ENCODE measurements at regions not wholly inside any gene's neighbourhood (a gene's known extent, or its start where the extent isn't known, plus 50 kb on each side); places are given as distances from the start of the nearest gene placed in this dataset.

GRCh38 chr1:200275415-200275814 is 134.4 kb downstream of the ZNF281 start (continued):
- no peak for TF ChIP-seq ZNF567 (CRISPR knock-in tag; IDR thresholded peaks at IDR 0.05; ENCODE audit: borderline replicate concordance)
- peak; percentile 84 for TF ChIP-seq NCOA2 (CRISPR knock-in tag; IDR thresholded peaks at IDR 0.05)
- TF ChIP-seq MAF1 (CRISPR knock-in tag; IDR thresholded peaks at IDR 0.05; ENCODE audit: borderline replicate concordance), result no peak
- TF ChIP-seq ZNF761 (CRISPR knock-in tag; conservative IDR thresholded peaks at IDR 0.05), result no peak
- TF ChIP-seq RFX5 (IDR thresholded peaks at IDR 0.05; ENCODE audit: low read depth, low read length), result no peak
- no peak for TF ChIP-seq AHR (CRISPR knock-in tag; IDR thresholded peaks at IDR 0.05)
- TF ChIP-seq ZBTB34 (CRISPR knock-in tag; IDR thresholded peaks at IDR 0.05), result no peak
- no peak for TF ChIP-seq ZNF256 (CRISPR knock-in tag; conservative IDR thresholded peaks at IDR 0.05)
- TF ChIP-seq ZNF709 (CRISPR knock-in tag; IDR thresholded peaks at IDR 0.05), result no peak
- TF ChIP-seq SMC3 (IDR thresholded peaks at IDR 0.05; ENCODE audit: low read length), result no peak
- TF ChIP-seq, protein P1, sequence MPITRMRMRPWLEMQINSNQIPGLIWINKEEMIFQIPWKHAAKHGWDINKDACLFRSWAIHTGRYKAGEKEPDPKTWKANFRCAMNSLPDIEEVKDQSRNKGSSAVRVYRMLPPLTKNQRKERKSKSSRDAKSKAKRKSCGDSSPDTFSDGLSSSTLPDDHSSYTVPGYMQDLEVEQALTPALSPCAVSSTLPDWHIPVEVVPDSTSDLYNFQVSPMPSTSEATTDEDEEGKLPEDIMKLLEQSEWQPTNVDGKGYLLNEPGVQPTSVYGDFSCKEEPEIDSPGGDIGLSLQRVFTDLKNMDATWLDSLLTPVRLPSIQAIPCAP (CRISPR knock-in tag; IDR thresholded peaks at IDR 0.05; ENCODE audit: low read depth), result no peak
- TF ChIP-seq TCF7 (IDR thresholded peaks at IDR 0.05; ENCODE audit: low read depth), result peak; percentile 65
- TF ChIP-seq SIX1 (CRISPR knock-in tag; IDR thresholded peaks at IDR 0.05; ENCODE audit: borderline replicate concordance), result no peak
- no peak for TF ChIP-seq SATB2 (CRISPR knock-in tag; IDR thresholded peaks at IDR 0.05)
- no peak for TF ChIP-seq ELF4 (CRISPR knock-in tag; IDR thresholded peaks at IDR 0.05; ENCODE audit: borderline replicate concordance)
- TF ChIP-seq DR1 (CRISPR knock-in tag; IDR thresholded peaks at IDR 0.05), result no peak
- 0 out of 2 replicates have a peak, but pooled peaks have one; percentile 25 for TF ChIP-seq KLF6 (CRISPR knock-in tag; IDR thresholded peaks at IDR 0.05)
- TF ChIP-seq EED (CRISPR knock-in tag; IDR thresholded peaks at IDR 0.05), result no peak
- no peak for TF ChIP-seq ZNF577 (CRISPR knock-in tag; IDR thresholded peaks at IDR 0.05; ENCODE audit: borderline replicate concordance, low read depth)
- TF ChIP-seq ZNF572 (CRISPR knock-in tag; IDR thresholded peaks at IDR 0.05), result no peak
- no peak for TF ChIP-seq YEATS2 (CRISPR knock-in tag; IDR thresholded peaks at IDR 0.05; ENCODE audit: borderline replicate concordance)
- no peak for TF ChIP-seq NFKBIZ (CRISPR knock-in tag; IDR thresholded peaks at IDR 0.05)
- TF ChIP-seq ZBTB4 (CRISPR knock-in tag; IDR thresholded peaks at IDR 0.05; ENCODE audit: borderline replicate concordance), result no peak
- no peak for TF ChIP-seq ZNF773 (CRISPR knock-in tag; IDR thresholded peaks at IDR 0.05; ENCODE audit: borderline replicate concordance)
- no peak for TF ChIP-seq ZFP37 (CRISPR knock-in tag; IDR thresholded peaks at IDR 0.05; ENCODE audit: borderline replicate concordance)
- TF ChIP-seq SMARCE1 (IDR thresholded peaks at IDR 0.05; ENCODE audit: borderline replicate concordance), result no peak
- TF ChIP-seq SRSF9 (IDR thresholded peaks at IDR 0.05; ENCODE audit: borderline replicate concordance, insufficient read depth, low read depth, low read length, poor library complexity, severe bottlenecking), result no peak

Measured in HepG2 (cell line).